GM23338 (cell line): ENCODE measurements at regions not wholly inside any gene's neighbourhood (a gene's known extent, or its start where the extent isn't known, plus 50 kb on each side); places are given as distances from the start of the nearest gene placed in this dataset.

Source experiments
- STAT1 ChIP-seq: IDR thresholded peaks from one replicate; pipeline ENCODE4 v1.6.1; 2016; ENCODE audit warnings: antibody characterized with exemption; ENCODE audit not compliant: unreplicated experiment
- TF ChIP-seq, protein P1 (sequence below): fragments of 250-450 bp; sonication (Bioruptor Pico); IDR thresholded peaks from 2 replicates; pipeline ENCODE4 v1.5.0; 2020; ENCODE audit warnings: mild to moderate bottlenecking, moderate library complexity
- TF ChIP-seq, protein P2 (sequence below): IDR thresholded peaks from 2 replicates; pipeline ENCODE4 v1.6.1; 2016; ENCODE audit warnings: antibody characterized with exemption
- TF ChIP-seq, protein P3 (sequence below): IDR thresholded peaks from one replicate; pipeline ENCODE4 v1.6.1; 2018; ENCODE audit warnings: antibody characterized with exemption; ENCODE audit not compliant: unreplicated experiment

DNA sequence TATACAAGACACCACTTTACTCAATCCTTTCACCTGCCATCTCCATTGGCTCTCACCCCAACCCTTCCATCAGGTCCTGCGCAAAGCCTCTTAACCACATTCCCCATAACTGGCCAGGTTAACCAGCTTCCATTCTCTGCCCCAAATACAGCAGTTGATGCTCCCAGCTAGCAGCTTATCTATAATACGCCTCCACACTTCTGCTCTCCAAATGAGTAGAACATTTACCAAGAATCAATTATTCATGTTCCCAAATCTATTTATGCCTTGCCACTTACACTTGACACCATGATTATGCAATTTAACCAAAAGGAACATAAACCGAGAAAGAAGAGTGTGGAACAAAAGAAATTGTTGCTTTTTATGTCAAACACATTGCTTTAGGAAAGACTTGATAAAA, 103.7 kb upstream of the TPM1 start (continued):
- TF ChIP-seq, protein P1, sequence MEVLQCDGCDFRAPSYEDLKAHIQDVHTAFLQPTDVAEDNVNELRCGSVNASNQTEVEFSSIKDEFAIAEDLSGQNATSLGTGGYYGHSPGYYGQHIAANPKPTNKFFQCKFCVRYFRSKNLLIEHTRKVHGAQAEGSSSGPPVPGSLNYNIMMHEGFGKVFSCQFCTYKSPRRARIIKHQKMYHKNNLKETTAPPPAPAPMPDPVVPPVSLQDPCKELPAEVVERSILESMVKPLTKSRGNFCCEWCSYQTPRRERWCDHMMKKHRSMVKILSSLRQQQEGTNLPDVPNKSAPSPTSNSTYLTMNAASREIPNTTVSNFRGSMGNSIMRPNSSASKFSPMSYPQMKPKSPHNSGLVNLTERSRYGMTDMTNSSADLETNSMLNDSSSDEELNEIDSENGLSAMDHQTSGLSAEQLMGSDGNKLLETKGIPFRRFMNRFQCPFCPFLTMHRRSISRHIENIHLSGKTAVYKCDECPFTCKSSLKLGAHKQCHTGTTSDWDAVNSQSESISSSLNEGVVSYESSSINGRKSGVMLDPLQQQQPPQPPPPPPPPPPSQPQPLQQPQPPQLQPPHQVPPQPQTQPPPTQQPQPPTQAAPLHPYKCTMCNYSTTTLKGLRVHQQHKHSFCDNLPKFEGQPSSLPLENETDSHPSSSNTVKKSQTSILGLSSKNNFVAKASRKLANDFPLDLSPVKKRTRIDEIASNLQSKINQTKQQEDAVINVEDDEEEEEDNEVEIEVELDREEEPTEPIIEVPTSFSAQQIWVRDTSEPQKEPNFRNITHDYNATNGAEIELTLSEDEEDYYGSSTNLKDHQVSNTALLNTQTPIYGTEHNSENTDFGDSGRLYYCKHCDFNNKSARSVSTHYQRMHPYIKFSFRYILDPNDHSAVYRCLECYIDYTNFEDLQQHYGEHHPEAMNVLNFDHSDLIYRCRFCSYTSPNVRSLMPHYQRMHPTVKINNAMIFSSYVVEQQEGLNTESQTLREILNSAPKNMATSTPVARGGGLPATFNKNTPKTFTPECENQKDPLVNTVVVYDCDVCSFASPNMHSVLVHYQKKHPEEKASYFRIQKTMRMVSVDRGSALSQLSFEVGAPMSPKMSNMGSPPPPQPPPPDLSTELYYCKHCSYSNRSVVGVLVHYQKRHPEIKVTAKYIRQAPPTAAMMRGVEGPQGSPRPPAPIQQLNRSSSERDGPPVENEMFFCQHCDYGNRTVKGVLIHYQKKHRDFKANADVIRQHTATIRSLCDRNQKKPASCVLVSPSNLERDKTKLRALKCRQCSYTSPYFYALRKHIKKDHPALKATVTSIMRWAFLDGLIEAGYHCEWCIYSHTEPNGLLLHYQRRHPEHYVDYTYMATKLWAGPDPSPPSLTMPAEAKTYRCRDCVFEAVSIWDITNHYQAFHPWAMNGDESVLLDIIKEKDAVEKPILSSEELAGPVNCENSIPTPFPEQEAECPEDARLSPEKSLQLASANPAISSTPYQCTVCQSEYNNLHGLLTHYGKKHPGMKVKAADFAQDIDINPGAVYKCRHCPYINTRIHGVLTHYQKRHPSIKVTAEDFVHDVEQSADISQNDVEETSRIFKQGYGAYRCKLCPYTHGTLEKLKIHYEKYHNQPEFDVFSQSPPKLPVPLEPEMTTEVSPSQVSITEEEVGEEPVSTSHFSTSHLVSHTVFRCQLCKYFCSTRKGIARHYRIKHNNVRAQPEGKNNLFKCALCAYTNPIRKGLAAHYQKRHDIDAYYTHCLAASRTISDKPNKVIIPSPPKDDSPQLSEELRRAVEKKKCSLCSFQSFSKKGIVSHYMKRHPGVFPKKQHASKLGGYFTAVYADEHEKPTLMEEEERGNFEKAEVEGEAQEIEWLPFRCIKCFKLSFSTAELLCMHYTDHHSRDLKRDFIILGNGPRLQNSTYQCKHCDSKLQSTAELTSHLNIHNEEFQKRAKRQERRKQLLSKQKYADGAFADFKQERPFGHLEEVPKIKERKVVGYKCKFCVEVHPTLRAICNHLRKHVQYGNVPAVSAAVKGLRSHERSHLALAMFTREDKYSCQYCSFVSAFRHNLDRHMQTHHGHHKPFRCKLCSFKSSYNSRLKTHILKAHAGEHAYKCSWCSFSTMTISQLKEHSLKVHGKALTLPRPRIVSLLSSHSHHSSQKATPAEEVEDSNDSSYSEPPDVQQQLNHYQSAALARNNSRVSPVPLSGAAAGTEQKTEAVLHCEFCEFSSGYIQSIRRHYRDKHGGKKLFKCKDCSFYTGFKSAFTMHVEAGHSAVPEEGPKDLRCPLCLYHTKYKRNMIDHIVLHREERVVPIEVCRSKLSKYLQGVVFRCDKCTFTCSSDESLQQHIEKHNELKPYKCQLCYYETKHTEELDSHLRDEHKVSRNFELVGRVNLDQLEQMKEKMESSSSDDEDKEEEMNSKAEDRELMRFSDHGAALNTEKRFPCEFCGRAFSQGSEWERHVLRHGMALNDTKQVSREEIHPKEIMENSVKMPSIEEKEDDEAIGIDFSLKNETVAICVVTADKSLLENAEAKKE: no peak
- TF ChIP-seq STAT1: no peak
- TF ChIP-seq, protein P2, sequence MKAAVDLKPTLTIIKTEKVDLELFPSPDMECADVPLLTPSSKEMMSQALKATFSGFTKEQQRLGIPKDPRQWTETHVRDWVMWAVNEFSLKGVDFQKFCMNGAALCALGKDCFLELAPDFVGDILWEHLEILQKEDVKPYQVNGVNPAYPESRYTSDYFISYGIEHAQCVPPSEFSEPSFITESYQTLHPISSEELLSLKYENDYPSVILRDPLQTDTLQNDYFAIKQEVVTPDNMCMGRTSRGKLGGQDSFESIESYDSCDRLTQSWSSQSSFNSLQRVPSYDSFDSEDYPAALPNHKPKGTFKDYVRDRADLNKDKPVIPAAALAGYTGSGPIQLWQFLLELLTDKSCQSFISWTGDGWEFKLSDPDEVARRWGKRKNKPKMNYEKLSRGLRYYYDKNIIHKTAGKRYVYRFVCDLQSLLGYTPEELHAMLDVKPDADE: no peak
- TF ChIP-seq, protein P3, sequence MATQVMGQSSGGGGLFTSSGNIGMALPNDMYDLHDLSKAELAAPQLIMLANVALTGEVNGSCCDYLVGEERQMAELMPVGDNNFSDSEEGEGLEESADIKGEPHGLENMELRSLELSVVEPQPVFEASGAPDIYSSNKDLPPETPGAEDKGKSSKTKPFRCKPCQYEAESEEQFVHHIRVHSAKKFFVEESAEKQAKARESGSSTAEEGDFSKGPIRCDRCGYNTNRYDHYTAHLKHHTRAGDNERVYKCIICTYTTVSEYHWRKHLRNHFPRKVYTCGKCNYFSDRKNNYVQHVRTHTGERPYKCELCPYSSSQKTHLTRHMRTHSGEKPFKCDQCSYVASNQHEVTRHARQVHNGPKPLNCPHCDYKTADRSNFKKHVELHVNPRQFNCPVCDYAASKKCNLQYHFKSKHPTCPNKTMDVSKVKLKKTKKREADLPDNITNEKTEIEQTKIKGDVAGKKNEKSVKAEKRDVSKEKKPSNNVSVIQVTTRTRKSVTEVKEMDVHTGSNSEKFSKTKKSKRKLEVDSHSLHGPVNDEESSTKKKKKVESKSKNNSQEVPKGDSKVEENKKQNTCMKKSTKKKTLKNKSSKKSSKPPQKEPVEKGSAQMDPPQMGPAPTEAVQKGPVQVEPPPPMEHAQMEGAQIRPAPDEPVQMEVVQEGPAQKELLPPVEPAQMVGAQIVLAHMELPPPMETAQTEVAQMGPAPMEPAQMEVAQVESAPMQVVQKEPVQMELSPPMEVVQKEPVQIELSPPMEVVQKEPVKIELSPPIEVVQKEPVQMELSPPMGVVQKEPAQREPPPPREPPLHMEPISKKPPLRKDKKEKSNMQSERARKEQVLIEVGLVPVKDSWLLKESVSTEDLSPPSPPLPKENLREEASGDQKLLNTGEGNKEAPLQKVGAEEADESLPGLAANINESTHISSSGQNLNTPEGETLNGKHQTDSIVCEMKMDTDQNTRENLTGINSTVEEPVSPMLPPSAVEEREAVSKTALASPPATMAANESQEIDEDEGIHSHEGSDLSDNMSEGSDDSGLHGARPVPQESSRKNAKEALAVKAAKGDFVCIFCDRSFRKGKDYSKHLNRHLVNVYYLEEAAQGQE: no peak
